SH-SY5Y (cell line): ENCODE measurements at regions not wholly inside any gene's neighbourhood (a gene's known extent, or its start where the extent isn't known, plus 50 kb on each side); places are given as distances from the start of the nearest gene placed in this dataset.

Experiments used
- GATA2 ChIP-seq: IDR thresholded peaks from 2 replicates; pipeline ENCODE4 v1.6.1; 2011; ENCODE audit warnings: mild to moderate bottlenecking, low read depth, low read length
- GATA3 ChIP-seq: IDR thresholded peaks from 2 replicates; pipeline ENCODE4 v1.6.1; 2011; ENCODE audit warnings: low read depth, mild to moderate bottlenecking, low read length, moderate library complexity

GRCh38 chr9:18022642-18023041 lies 443.8 kb downstream of the SH3GL2 start:
- TF ChIP-seq GATA2 (no peak), GATA3 (no peak)
